IPS DF 19.7 (cell line): ENCODE measurements at regions not wholly inside any gene's neighbourhood (a gene's known extent, or its start where the extent isn't known, plus 50 kb on each side); places are given as distances from the start of the nearest gene placed in this dataset.
A peak's percentile ranks its signal among the peaks of the same experiment; 100 is the strongest.
"Not testable (repeated sequence)": the region's sequence is repeated elsewhere in the genome, so short reads cannot be mapped to it uniquely, and the experiment has no call there.

Source experiments
- DNase-seq: peaks from one replicate; pipeline ENCODE4 v3.0.0-alpha.2; 2013; ENCODE audit warnings: low read depth, low spot score

DNA sequence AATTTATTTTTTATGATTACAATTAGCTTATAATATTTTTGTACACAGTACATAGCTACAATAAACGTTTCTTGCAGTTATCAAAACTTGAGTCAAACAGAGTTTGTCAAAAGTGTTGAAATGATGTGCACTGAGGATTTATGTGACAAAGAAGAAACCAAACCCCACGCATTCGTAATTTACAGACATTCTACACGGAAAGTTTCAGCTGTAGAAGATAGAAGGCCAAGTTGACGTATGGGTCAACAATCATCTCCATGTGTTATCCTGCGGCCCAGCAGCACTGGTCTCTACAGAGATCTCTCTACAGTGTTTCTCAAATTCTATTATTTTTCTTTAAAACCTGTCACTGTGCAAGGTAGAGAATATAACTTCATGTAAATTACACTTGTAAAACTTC lies 1507.6 kb downstream of the PCDH9 start:
- no peak for DNase-seq

DNA sequence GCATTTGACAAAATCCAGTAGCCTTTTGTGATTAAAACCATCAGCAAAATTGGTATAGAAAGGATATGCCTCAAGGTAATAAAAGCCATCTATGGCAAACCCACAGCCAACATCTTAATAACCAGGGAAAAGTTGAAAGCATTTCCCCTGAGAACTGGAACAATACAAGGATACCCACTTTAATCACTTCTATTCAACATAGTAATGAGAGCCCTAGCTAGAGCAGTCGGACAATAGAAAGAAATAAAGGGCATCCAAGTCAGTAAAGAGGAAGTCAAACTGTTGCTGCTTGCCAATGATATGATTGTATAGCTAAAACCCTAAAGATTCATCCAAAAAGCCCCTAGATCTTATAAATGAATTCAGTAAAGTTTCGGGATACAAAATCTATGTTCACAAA lies 1510.3 kb downstream of the PCDH9 start:
- no peak for DNase-seq

DNA sequence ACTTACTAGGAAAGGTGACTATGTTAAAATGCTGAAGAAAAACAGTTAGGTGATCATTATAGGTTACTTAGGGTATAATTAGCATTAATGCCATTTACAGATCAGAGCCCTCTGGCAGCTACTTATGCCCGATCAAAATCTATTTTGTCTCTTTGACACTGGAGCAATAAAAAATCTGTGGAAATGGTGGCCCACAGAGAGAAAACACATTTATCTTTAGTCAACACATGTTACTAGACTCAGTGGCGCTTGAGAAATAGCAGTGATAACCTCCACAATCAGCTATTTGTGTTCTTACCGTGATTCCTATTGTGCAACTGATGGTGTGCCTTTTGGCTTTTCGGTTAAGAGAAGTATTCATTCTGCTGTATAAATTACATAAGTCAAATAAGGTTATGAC lies 1519.6 kb downstream of the PCDH9 start:
- DNase-seq: no peak

DNA sequence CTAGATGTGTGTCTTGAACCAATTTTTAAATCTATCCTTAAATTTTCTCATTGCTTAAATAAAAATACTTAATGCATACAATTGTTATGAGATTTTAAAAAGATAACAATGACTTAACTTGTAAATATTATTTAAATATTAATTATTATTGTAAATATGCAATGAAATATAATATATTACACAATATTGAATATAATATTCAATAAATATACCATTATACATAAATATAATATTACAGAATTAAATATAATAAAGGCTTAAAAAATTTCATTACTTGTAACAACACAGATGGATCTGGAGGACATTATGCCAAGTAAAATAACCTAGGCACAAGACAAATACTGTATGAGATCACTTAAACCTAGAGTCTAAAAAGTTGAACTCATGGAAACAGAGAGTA lies 1532.3 kb downstream of the PCDH9 start:
- DNase-seq: no peak

DNA sequence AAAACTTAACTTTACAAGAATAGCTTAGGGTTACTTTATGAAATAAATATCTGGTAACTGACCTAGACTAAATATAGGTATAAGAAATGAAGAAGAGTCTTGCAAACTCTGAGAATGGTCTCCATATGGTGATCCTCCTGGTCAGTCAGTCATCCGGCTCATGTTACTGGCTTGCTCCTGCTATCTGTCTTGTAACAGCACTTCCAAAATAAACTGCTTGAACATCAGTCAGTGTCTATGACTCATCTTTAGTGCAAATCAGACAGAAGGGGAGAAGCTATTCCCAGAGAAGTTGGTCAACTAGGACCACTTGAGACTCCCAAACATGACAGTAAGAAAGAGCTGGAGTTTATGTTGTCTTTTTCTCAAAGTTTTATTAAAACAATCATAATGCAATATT lies 1550.9 kb downstream of the PCDH9 start:
- DNase-seq: no peak

DNA sequence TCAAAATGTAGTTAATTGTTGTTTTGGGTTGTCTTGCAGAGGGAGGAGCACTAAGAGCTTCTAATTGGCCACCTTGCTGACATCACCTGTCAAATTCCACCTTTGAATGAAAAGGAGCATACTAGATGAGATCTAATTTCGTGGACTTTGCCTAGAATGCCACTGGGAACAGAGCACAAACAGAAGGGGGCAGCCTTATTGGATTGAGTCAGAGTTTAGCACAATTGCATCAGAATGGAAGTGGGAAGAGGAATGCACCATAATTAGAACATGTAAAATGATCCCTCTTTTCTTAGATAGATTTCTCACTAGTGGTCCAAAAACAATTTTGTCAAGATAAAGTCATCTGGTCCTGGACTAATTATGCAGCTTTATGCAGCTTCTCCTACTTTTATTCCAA lies 1552.2 kb downstream of the PCDH9 start:
- DNase-seq: no peak

DNA sequence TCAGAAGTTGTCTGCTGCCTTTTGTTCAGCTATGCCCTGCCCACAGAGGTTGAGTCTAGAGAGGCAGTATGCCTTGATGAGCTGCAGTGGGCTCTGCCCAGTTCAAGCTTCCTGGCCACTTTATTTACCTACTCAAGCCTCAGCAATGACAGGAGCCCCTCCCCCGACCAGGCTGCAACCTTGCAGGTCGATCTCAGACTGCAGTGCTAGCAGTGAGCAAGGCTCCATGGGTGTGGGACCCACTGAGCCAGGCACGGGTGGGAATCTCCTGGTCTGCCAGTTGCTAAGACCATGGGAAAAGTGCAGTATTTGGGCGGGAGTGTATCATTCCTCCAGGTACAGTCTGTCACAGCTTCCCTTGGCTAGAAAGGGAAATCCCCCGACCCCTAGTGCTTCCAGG lies 1554.8 kb downstream of the PCDH9 start:
- DNase-seq: not testable (repeated sequence)

DNA sequence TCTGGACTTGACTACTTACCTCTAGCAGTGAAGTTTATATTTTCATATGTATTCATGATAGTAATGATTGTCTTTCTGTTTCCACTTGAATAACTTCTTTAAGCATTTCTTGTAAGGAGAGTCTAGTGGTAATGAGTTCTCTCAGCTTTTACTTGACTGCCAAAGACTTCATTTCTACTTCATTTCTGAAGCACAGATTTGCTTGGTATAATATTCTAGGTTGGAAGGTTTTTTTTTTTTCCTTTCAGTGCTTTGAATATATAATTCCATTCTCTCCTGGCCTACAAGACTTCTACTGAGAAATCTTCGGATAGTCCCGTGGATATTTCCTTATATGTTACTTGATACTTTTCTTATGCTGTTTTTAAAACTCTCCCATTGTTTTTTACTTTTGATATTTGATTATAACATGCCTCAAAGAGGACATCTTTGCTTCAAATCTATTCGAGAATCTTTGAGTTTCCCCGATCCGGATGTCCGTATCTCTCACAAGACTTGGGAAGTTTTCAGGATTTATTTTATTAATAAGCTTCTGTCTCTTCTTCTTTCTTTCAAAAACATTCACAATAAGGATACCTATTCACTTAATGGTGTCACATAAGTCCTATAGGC lies 1560.0 kb downstream of the PCDH9 start:
- DNase-seq: no peak

DNA sequence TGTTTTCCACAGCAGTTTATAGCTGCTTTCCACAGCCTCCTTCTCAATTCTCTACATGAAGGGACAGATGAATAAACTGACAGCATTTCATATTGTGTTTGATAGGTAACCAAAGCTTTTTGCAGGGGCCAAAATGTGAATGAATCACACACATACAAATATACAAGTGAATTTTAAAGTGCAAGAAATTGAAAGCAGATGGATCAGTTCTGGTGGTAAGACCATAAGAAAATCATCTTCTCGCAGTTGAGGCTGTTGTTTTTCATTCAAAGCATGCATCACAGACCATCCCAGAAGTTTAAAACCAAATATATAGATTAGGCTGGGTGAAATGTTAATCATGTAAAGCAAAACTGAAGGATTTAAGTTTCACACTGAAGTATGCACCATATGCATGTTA lies 1569.4 kb downstream of the PCDH9 start:
- DNase-seq: no peak

DNA sequence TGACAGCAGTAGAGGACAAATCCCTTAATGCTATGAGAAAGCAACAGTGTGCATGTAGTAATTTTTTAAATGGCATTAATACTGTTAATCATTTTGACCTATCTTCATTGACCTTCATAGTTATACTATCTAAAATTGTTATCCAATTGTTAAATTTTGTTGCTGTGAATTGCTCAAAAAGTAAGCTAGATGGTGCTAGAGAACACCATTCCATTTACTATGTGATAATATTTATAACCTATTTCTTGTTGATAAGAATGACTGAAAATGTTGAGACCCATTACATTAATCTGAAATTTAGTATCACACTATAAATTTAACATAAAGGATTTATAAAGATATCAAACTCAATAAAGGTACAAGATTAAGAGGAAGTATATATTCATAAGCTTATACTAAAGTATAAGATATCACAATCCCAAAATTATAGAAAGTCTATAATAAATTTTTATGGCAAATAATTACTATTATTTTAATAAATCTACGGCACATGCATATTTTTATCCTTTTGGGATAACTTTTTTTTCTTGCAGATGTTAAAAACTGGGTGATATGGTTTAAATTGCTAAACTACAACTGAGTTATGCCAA lies 1573.3 kb downstream of the PCDH9 start:
- DNase-seq: no peak

DNA sequence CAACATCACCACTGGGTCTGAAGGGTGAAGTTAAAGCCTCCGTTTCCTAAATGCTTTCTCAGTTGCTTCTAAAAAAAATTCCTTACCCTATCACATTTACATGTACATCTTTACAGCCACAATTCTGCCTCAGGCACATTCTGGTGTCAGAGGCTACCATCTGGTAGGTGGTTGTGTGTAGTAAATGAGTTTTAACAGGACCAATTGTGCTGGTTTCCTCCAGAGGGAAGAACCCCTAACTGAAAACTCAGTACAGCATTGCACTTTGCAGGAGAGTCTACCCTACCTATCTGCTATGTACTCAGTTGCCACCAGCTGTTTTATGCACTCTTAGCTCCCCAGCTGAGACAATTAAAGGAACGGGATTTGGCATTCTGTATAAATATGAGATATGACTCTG lies 1576.5 kb downstream of the PCDH9 start:
- DNase-seq: no peak

DNA sequence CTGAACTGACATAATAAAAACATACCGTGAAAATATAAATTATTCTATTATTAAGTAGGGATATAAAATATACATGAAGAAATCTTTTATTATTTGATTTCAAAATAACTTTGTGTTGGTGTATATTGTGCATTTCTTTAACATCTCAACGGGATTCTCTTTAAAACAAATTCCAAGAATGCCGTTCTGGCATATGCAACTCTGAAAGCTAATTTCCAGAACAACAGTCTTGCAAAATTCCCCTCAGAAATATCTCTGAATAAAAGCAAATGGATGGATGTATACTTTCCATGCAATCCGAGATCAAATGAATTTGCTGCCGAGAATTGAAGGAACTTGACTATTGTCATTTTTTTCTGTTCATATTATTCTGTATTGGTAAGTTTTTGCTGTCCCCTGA lies 1579.8 kb downstream of the PCDH9 start:
- no peak for DNase-seq

DNA sequence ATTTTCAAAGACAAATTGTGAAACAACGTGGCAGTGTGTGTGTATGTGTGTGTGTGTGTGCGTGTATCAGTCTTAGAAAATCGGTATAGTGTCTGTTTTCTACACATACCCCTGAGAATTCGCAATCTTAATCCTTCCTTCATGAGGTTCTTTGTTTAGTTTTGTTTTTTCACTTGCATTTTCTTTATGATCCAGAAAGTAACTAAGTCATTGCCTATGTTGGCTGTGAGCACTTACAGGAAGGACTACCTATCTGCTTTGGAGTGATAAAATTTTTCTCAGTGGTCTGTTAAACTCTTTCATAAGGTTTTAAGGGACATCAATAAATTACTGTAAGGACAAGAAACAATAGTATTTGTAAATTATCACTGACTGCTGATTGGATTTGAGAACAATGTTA lies 1587.1 kb downstream of the PCDH9 start:
- no peak for DNase-seq

DNA sequence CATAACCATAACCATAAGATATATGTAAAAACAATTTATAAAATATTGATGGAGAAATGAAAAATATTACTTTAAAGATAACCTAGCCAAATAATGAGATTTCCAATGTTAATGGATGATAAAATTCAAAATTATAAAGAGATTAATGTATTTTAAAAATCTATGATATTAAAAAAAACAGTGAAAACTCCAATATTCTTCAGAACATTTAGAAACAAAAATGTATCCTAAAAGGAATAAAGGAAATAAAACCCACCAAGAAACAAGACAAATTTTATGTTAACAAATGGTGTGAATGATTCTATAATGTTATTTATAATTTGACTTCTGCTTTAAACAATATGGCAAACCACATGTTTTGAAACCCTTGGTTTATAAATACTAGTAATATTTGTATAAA lies 1587.8 kb downstream of the PCDH9 start:
- no peak for DNase-seq

DNA sequence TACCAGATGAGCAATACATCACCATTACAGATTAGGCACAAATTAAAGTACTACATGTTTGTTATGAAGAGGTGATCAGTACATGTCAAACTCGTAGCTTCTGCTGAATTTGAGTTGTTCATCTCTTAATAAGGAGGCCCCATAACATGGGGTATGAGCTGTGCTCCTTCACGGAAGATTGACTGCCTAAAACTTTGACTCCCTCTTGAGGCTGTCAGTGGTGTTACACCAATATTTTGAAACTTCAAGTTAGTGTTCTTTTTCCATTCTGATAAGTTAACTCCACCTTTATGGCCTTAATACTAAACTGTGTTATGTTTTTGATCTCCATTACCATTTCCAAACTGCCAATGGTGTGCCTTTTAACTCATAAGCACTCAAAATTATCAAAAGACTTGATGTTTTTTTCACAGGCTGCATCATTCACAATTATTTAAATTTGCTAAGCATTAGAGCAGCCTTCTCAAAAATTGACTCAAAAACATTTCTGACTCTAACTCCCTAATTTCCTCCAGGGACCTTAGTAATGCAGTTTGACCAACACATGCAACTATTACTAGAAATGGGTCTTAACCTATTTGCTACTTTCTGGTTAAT lies 1591.5 kb downstream of the PCDH9 start:
- peak; percentile 9 for DNase-seq

DNA sequence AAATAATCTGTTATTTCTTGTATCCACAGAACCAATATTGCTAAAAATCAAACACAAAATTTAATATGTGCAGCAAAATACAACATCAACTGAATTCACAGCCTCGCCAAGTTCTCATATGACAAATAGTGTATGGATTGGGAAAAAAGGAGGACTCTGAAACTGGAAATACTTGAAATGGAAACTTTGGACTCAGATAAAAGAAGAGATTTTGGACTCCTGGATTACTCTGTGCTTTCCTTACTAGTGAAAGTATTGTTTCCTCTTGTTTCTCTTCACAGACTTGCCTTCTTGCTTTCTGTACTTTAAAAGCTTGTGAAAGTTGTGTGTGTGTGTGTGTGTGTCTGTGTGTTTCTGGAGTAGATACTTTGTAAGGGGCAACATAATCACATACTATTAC lies 1596.3 kb downstream of the PCDH9 start:
- no peak for DNase-seq

DNA sequence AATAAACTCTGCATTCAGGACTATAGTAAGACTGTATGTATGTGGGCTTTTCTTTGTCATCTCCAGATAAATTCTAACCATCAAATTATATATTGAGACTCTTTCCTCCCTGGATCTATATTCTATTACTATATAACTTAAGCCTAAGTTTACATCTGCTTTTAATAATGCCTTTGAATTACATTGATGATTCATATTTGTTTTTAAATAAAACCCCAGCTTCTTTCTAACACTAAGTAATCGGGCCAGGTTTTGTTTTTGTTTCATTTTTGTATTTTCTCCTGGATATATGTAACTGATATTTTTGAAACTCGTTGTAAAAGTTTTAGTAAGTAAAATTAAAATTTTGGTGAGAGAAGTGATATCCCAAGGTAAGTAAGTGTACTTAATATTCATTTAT lies 1599.1 kb downstream of the PCDH9 start:
- no peak for DNase-seq

DNA sequence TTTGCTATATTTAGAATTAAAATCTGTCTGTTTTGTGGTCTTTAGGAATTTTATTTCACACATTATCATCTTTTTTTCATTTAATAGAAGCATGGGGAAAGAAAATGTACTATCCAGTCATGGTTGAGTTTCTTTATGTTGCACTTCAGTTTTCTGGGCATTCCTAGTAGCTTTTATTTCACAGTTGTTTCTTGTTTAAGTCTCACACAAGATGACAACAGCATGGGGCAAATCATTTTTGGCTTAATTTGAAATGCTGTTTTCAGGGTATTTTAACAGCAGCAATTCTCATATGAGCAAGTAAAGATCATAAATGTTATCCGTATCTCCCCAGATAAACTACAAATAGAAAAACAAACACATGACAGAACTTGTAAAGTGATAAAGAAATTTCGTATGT lies 1600.2 kb downstream of the PCDH9 start:
- DNase-seq: no peak

DNA sequence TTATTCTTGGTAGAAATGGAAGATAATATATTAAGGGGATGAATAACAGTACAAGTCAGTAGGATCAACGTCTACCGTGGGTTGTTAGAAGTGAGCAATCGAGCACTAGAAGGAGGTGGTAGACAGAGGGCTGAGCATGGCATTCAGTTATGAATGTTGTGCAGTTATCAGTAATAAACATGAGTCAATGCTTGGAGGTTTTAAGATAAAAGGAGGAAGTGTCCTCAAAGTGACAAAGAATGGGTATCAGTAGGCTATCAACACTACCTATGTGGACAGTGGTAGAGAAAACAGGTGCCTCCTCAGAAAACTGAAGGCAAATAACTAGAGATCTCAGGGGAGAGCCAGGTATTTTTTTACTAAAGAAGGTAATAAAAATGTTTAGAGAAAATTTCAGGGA lies 1607.0 kb downstream of the PCDH9 start:
- no peak for DNase-seq

DNA sequence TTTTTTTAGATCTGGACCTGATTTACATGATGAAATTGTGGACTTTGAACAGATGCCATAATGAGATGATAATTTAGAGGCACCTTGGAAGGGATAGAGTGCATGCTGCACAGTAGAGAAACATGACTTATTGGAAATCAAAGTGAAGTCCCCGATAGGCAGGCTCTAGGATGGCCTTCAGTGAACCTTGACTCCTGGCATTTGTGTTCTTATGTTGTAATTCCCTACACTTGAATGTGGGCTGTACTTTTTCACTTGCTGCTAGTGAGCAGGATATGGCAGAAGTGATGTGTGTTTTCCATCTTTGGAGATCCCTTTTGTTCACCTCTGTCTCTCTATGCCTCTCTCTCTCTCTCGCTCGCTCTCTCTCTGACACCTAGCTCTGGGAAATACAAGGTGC lies 1614.6 kb downstream of the PCDH9 start:
- no peak for DNase-seq

DNA sequence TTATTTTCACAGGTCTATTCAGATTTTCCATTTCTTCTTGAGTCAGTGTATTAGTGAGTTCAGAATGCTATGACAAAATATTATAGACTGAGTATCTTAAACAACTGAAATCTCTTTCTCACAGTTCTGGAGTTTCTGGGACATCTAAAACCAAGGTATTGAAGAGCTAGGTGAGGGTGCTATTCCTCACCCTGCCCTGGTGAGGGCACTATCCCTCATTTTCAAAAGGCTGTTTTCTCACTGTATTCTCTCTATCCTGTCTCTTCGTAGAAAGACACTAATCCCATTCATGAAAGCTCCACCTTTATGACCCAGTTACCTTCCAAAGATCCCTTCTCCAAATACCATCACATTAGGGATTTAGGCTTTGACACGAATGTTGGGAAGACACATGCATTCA lies 1617.1 kb downstream of the PCDH9 start:
- DNase-seq: peak; percentile 7

DNA sequence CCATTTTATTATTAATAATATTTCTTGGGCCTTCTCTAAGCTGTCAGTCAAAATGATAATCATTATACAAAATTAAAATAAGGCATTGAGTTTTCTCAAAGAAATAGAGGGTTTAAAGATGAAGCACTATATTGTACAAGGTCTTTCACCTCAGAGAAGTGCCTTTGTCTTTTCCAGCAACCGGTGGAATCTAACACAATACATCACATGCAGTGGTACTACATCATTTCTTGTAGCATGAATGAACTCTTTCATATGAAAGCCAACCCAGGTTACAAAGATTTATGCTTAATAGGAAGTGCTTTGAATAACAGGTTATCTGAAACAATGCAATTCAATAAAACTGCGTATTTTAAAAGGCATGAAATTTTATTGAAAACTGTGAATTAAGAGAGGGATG lies 1620.8 kb downstream of the PCDH9 start:
- no peak for DNase-seq

DNA sequence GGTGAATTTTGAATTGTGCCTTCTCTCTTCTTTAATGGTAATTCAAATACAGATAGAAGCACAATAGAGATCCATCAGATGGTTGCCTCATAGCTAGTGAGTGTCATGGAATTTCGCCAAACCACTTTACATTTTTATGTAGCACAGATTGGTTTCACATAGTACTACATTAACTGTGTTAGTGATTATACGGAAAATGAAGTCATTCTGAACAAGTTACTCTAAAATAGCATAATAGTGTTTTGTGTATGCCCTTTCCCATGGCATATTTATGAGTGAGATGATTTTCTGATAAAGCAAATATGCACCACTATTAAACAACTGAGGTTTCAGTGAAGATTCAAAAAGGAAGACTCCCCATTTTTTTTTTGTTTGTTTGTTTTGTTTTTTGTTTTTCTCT lies 1623.5 kb downstream of the PCDH9 start:
- no peak for DNase-seq

DNA sequence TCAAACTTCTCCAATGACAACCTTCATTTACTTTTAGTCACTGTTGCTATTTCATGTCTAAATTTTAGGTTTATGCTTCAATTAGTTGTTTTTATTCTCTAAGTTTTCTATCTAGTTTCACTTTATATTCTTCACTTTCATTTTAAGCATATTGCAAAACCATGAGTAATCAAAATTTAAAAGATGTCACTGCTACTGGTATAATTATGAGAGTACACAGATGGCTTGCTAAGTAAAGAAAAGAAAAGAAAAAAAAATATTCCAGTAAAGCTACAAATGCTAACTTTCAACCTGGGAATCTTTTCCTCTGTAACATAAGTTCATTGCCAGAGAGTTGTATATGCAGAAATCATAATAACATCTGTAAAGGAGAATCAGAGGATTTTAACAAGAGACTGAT lies 1624.7 kb downstream of the PCDH9 start:
- DNase-seq: no peak
